Epithelial cell of prostate (primary cell): ENCODE measurements at regions not wholly inside any gene's neighbourhood (a gene's known extent, or its start where the extent isn't known, plus 50 kb on each side); places are given as distances from the start of the nearest gene placed in this dataset.

Experiments
- DNase-seq: peaks from one replicate; pipeline ENCODE4 v3.0.0-alpha.2; 2011; ENCODE audit warnings: low read depth, low spot score
- H3K27ac ChIP-seq: fragments of 450-650 bp; 2 replicates; pipeline ENCODE4 v1.5.1; 2017; ENCODE audit warnings: mild to moderate bottlenecking

- no peak for DNase-seq
- no peak overlapping the region for H3K27ac ChIP-seq
These were observed 329.4 kb upstream of the RORA start for GRCh38 chr15:61558172-61559136.

GRCh38 chr15:61556037-61556648 lies 327.0 kb upstream of the RORA start:
- no peak for DNase-seq
- H3K27ac ChIP-seq: no peak overlapping the region

- DNase-seq: no peak
- no peak overlapping the region for H3K27ac ChIP-seq
These were observed 320.6 kb upstream of the RORA start for GRCh38 chr15:61549727-61550126.

GRCh38 chr15:61545763-61546162 lies 316.7 kb upstream of the RORA start:
- no peak for DNase-seq
- no peak overlapping the region for H3K27ac ChIP-seq

- no peak for DNase-seq
These were observed 312.4 kb upstream of the RORA start for GRCh38 chr15:61541516-61541915.

GRCh38 chr15:61537337-61537736 lies 308.2 kb upstream of the RORA start:
- no peak for DNase-seq
- no peak overlapping the region for H3K27ac ChIP-seq

More at GRCh38 chr15:61541516-61541915, 312.4 kb upstream of the RORA start:
- H3K27ac ChIP-seq: no peak overlapping the region

GRCh38 chr15:61534986-61535385 lies 305.9 kb upstream of the RORA start:
- DNase-seq: no peak
- no peak overlapping the region for H3K27ac ChIP-seq

- no peak for DNase-seq
- no peak overlapping the region for H3K27ac ChIP-seq
These were observed 301.7 kb upstream of the RORA start for GRCh38 chr15:61530769-61531168.

GRCh38 chr15:61528581-61528910 lies 299.4 kb upstream of the RORA start:
- DNase-seq: no peak
- no peak overlapping the region for H3K27ac ChIP-seq

- no peak overlapping the region for H3K27ac ChIP-seq
These were observed 298.9 kb upstream of the RORA start for GRCh38 chr15:61527836-61528580.

GRCh38 chr15:61524545-61524944 lies 295.4 kb upstream of the RORA start:
- DNase-seq: no peak

More at GRCh38 chr15:61527836-61528580, 298.9 kb upstream of the RORA start:
- no peak for DNase-seq

GRCh38 chr15:61524086-61524485 lies 295.0 kb upstream of the RORA start:
- no peak overlapping the region for H3K27ac ChIP-seq
- DNase-seq: no peak

More at GRCh38 chr15:61524545-61524944, 295.4 kb upstream of the RORA start:
- H3K27ac ChIP-seq: no peak overlapping the region

- no peak for DNase-seq
- no peak overlapping the region for H3K27ac ChIP-seq
These were observed 293.3 kb upstream of the RORA start for GRCh38 chr15:61522411-61522810.

- no peak for DNase-seq
- no peak overlapping the region for H3K27ac ChIP-seq
These were observed 292.9 kb upstream of the RORA start for GRCh38 chr15:61521953-61522352.

GRCh38 chr15:61519296-61519695 lies 290.2 kb upstream of the RORA start:
- no peak overlapping the region for H3K27ac ChIP-seq
- no peak for DNase-seq

- no peak for DNase-seq
- no peak overlapping the region for H3K27ac ChIP-seq
These were observed 289.3 kb upstream of the RORA start for GRCh38 chr15:61518191-61518950.

- no peak overlapping the region for H3K27ac ChIP-seq
- no peak for DNase-seq
These were observed 288.7 kb upstream of the RORA start for GRCh38 chr15:61517776-61518175.

GRCh38 chr15:61517335-61517734 lies 288.2 kb upstream of the RORA start:
- no peak for DNase-seq
- no peak overlapping the region for H3K27ac ChIP-seq

- DNase-seq: no peak
- H3K27ac ChIP-seq: no peak overlapping the region
These were observed 282.7 kb upstream of the RORA start for GRCh38 chr15:61511756-61512155.

GRCh38 chr15:61511089-61511488 lies 282.0 kb upstream of the RORA start:
- H3K27ac ChIP-seq: no peak overlapping the region
- no peak for DNase-seq
